ENCODE measurements at regions not wholly inside any gene's neighbourhood (a gene's known extent, or its start where the extent isn't known, plus 50 kb on each side); places are given as distances from the start of the nearest gene placed in this dataset.
"Not testable (repeated sequence)": the region's sequence is repeated elsewhere in the genome, so short reads cannot be mapped to it uniquely, and the experiment has no call there.

- DNase-seq (ENCODE audit: low read depth in 1 of 2, low spot score in 1 of 2) = no peak
Measured at GRCh38 chr10:62496925-62497324, 122.8 kb downstream of the ZNF365 start.

GRCh38 chr10:62498271-62498670 is 124.1 kb downstream of the ZNF365 start:
- no peak for DNase-seq (ENCODE audit: low read depth in 1 of 2, low spot score in 1 of 2)

GRCh38 chr10:62500116-62500515 is 125.9 kb downstream of the ZNF365 start:
- DNase-seq (ENCODE audit: low read depth in 1 of 2, low spot score in 1 of 2) = not testable (repeated sequence)

- DNase-seq (ENCODE audit: low read depth in 1 of 2, low spot score in 1 of 2) = no peak
Measured at GRCh38 chr10:62501547-62501946, 127.4 kb downstream of the ZNF365 start.

- no peak for DNase-seq (ENCODE audit: low read depth in 1 of 2, low spot score in 1 of 2)
Measured at GRCh38 chr10:62502995-62503613, 128.9 kb downstream of the ZNF365 start.

GRCh38 chr10:62503872-62504271 is 129.7 kb downstream of the ZNF365 start:
- DNase-seq (ENCODE audit: low read depth in 1 of 2, low spot score in 1 of 2) = no peak

- DNase-seq (ENCODE audit: low read depth in 1 of 2, low spot score in 1 of 2) = no peak
Measured at GRCh38 chr10:62506371-62506770, 132.2 kb downstream of the ZNF365 start.

GRCh38 chr10:62511238-62511637 is 137.1 kb downstream of the ZNF365 start:
- DNase-seq (ENCODE audit: low read depth in 1 of 2, low spot score in 1 of 2) = no peak

- DNase-seq (ENCODE audit: low read depth in 1 of 2, low spot score in 1 of 2) = no peak
Measured at GRCh38 chr10:62511656-62512055, 137.5 kb downstream of the ZNF365 start.

GRCh38 chr10:62512732-62513475 is 138.7 kb downstream of the ZNF365 start:
- no peak for DNase-seq (ENCODE audit: low read depth in 1 of 2, low spot score in 1 of 2)

GRCh38 chr10:62514079-62514693 is 140.0 kb downstream of the ZNF365 start:
- DNase-seq (ENCODE audit: low read depth in 1 of 2, low spot score in 1 of 2) = no peak

GRCh38 chr10:62517252-62517651 is 143.1 kb downstream of the ZNF365 start:
- DNase-seq (ENCODE audit: low read depth in 1 of 2, low spot score in 1 of 2) = no peak

- no peak for DNase-seq (ENCODE audit: low read depth in 1 of 2, low spot score in 1 of 2)
Measured at GRCh38 chr10:62527019-62527827, 153.1 kb downstream of the ZNF365 start.

GRCh38 chr10:62528441-62528840 is 154.3 kb downstream of the ZNF365 start:
- DNase-seq (ENCODE audit: low read depth in 1 of 2, low spot score in 1 of 2) = no peak

- DNase-seq (ENCODE audit: low read depth in 1 of 2, low spot score in 1 of 2) = no peak
Measured at GRCh38 chr10:62529396-62529795, 155.2 kb downstream of the ZNF365 start.

- DNase-seq (ENCODE audit: low read depth in 1 of 2, low spot score in 1 of 2) = no peak
Measured at GRCh38 chr10:62534031-62534430, 159.9 kb downstream of the ZNF365 start.

GRCh38 chr10:62538606-62539005 is 164.4 kb downstream of the ZNF365 start:
- no peak for DNase-seq (ENCODE audit: low read depth in 1 of 2, low spot score in 1 of 2)

- no peak for DNase-seq (ENCODE audit: low read depth in 1 of 2, low spot score in 1 of 2)
Measured at GRCh38 chr10:62540389-62540788, 166.2 kb downstream of the ZNF365 start.

GRCh38 chr10:62541811-62542210 is 167.6 kb downstream of the ZNF365 start:
- no peak for DNase-seq (ENCODE audit: low read depth in 1 of 2, low spot score in 1 of 2)

GRCh38 chr10:62543571-62544355 is 169.6 kb downstream of the ZNF365 start:
- no peak for DNase-seq (ENCODE audit: low read depth in 1 of 2, low spot score in 1 of 2)

Data from stimulated activated CD4-positive, alpha-beta T cell treated with anti-CD3 and anti-CD28 coated beads, Interleukin-15, amount 100 ng/mL, for 1 hour (primary cell).